ENCODE measurements at regions not wholly inside any gene's neighbourhood (a gene's known extent, or its start where the extent isn't known, plus 50 kb on each side); places are given as distances from the start of the nearest gene placed in this dataset.

- H3K79me2 ChIP-seq (ENCODE audit: control insufficient read depth, insufficient read depth, low read length), result no peaks in the 10 kb centered on the region
- no peak overlapping the region for H3K4me3 ChIP-seq (replicated peaks in 1 of 3; ENCODE audit: insufficient read depth in 1 of 3, low read depth in 1 of 3, low read length in 3 of 3)
- DNase-seq (ENCODE audit: low read depth, low spot score) (no peak), FAIRE-seq (no peak)
- no peaks in the 10 kb centered on the region for H3K4me1 ChIP-seq (ENCODE audit: control insufficient read depth, extremely low read depth, insufficient read depth, low read length)
- dilution Hi-C loops (cut with MboI; ENCODE audit: extremely low pct_ligation_motif_present, low sequenced_read_pairs), result no loop called here
- no peaks in the 10 kb centered on the region for H3K36me3 ChIP-seq (ENCODE audit: control insufficient read depth in 2 of 2, extremely low read depth in 1 of 2, insufficient read depth in 2 of 2, low read length in 2 of 2)
- no peak overlapping the region for H2AFZ ChIP-seq (ENCODE audit: low read depth, low read length)
- TF ChIP-seq POLR2AphosphoS5 (IDR thresholded peaks at IDR 0.05; ENCODE audit: insufficient read depth, low read depth, low read length), result no peak
- no peak for TF ChIP-seq FOS (IDR thresholded peaks at IDR 0.05; ENCODE audit: borderline replicate concordance, insufficient read depth, low read length)
- no peak for TF ChIP-seq JUN (IDR thresholded peaks at IDR 0.05; ENCODE audit: borderline replicate concordance, insufficient read depth, insufficient read length, low read depth)
- TF ChIP-seq, protein P1, sequence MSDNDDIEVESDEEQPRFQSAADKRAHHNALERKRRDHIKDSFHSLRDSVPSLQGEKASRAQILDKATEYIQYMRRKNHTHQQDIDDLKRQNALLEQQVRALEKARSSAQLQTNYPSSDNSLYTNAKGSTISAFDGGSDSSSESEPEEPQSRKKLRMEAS (IDR thresholded peaks at IDR 0.05; ENCODE audit: insufficient read depth, insufficient read length), result no peak
- no peak for TF ChIP-seq MYC (IDR thresholded peaks at IDR 0.05; ENCODE audit: low read depth, low read length)
- no peak for TF ChIP-seq GATA2 (IDR thresholded peaks at IDR 0.05; ENCODE audit: insufficient read depth, insufficient read length, low read depth, low read length)
- TF ChIP-seq, protein P2, sequence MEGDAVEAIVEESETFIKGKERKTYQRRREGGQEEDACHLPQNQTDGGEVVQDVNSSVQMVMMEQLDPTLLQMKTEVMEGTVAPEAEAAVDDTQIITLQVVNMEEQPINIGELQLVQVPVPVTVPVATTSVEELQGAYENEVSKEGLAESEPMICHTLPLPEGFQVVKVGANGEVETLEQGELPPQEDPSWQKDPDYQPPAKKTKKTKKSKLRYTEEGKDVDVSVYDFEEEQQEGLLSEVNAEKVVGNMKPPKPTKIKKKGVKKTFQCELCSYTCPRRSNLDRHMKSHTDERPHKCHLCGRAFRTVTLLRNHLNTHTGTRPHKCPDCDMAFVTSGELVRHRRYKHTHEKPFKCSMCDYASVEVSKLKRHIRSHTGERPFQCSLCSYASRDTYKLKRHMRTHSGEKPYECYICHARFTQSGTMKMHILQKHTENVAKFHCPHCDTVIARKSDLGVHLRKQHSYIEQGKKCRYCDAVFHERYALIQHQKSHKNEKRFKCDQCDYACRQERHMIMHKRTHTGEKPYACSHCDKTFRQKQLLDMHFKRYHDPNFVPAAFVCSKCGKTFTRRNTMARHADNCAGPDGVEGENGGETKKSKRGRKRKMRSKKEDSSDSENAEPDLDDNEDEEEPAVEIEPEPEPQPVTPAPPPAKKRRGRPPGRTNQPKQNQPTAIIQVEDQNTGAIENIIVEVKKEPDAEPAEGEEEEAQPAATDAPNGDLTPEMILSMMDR (IDR thresholded peaks at IDR 0.05; ENCODE audit: extremely low read depth in 1 of 2, insufficient read depth in 1 of 2, low read depth in 1 of 2, low read length in 2 of 2), result no peak
- TF ChIP-seq EZH2 (IDR thresholded peaks at IDR 0.05; ENCODE audit: borderline replicate concordance, low read depth, low read length, severe bottlenecking), result no peak
- TF ChIP-seq POLR2A (IDR thresholded peaks at IDR 0.05; ENCODE audit: low read depth, low read length), result no peak
- H3K9me3 ChIP-seq (replicated peaks; ENCODE audit: control insufficient read depth, insufficient read depth, low read length), result peaks cover 12% of the 10 kb centered on the region
- ChIA-PET POLR2A (no interaction called here), CTCF (no interaction called here)
- no peaks in the 10 kb centered on the region for H3K9me1 ChIP-seq (replicated peaks; ENCODE audit: control insufficient read depth, extremely low read depth, insufficient read depth, low read length)
- no peaks in the 10 kb centered on the region for H3K27me3 ChIP-seq (ENCODE audit: control insufficient read depth in 2 of 2, insufficient read depth in 2 of 2, low read length in 2 of 2)
- H3K9ac ChIP-seq (replicated peaks; ENCODE audit: extremely low read depth, insufficient read depth, low read length), result no peak overlapping the region
- H3K4me2 ChIP-seq (ENCODE audit: insufficient read depth, low read length), result no peak overlapping the region
- no peaks in the 10 kb centered on the region for H4K20me1 ChIP-seq (replicated peaks; ENCODE audit: control insufficient read depth, extremely low read depth, insufficient read depth, low read length)
- intact Hi-C loops (cut with micrococcal nuclease), result no loop called here
- no TSS peak for BruUV-seq (replicated peaks)
- no peak overlapping the region for H3K27ac ChIP-seq (ENCODE audit: insufficient read depth, low read depth, low read length)
These were observed 525.4 kb downstream of the TMEM121 start for GRCh38 chr14:106051796-106052195.

Data from endothelial cell of umbilical vein (primary cell).